ENCODE measurements at regions not wholly inside any gene's neighbourhood (a gene's known extent, or its start where the extent isn't known, plus 50 kb on each side); places are given as distances from the start of the nearest gene placed in this dataset.
A peak's percentile ranks its signal among the peaks of the same experiment; 100 is the strongest.
"Not testable (repeated sequence)": the region's sequence is repeated elsewhere in the genome, so short reads cannot be mapped to it uniquely, and the experiment has no call there.

GRCh38 chr5:125660231-125660895 is 762.8 kb upstream of the GRAMD2B start:
- no peak for DNase-seq

GRCh38 chr5:125661584-125661983 is 761.6 kb upstream of the GRAMD2B start:
- no peak for DNase-seq

- peak; percentile 99 for DNase-seq
Observed at GRCh38 chr5:125668884-125669283, 754.3 kb upstream of the GRAMD2B start.

- no peak for DNase-seq
Observed at GRCh38 chr5:125673359-125673950, 749.8 kb upstream of the GRAMD2B start.

GRCh38 chr5:125679522-125679921 is 743.7 kb upstream of the GRAMD2B start:
- no peak for DNase-seq

GRCh38 chr5:125683669-125684068 is 739.5 kb upstream of the GRAMD2B start:
- DNase-seq = no peak

- DNase-seq = no peak
Observed at GRCh38 chr5:125685771-125686170, 737.4 kb upstream of the GRAMD2B start.

- DNase-seq = not testable (repeated sequence)
Observed at GRCh38 chr5:125691738-125692530, 731.3 kb upstream of the GRAMD2B start.

- DNase-seq = no peak
Observed at GRCh38 chr5:125695996-125696655, 727.1 kb upstream of the GRAMD2B start.

- no peak for DNase-seq
Observed at GRCh38 chr5:125696762-125697161, 726.4 kb upstream of the GRAMD2B start.

GRCh38 chr5:125698420-125698819 is 724.8 kb upstream of the GRAMD2B start:
- no peak for DNase-seq

GRCh38 chr5:125699860-125700259 is 723.3 kb upstream of the GRAMD2B start:
- peak; percentile 75 for DNase-seq

GRCh38 chr5:125700380-125700861 is 722.8 kb upstream of the GRAMD2B start:
- DNase-seq = peak; percentile 96

GRCh38 chr5:125703616-125704015 is 719.6 kb upstream of the GRAMD2B start:
- DNase-seq = no peak

- DNase-seq = no peak
Observed at GRCh38 chr5:125704888-125705287, 718.3 kb upstream of the GRAMD2B start.

GRCh38 chr5:125708583-125708982 is 714.6 kb upstream of the GRAMD2B start:
- no peak for DNase-seq

GRCh38 chr5:125710745-125711144 is 712.5 kb upstream of the GRAMD2B start:
- DNase-seq = no peak

- no peak for DNase-seq
Observed at GRCh38 chr5:125712397-125712796, 710.8 kb upstream of the GRAMD2B start.

GRCh38 chr5:125713109-125713805 is 710.0 kb upstream of the GRAMD2B start:
- DNase-seq = no peak

- DNase-seq = peak; percentile 98
Observed at GRCh38 chr5:125715216-125715615, 708.0 kb upstream of the GRAMD2B start.

GRCh38 chr5:125717209-125717608 is 706.0 kb upstream of the GRAMD2B start:
- DNase-seq = no peak

GRCh38 chr5:125719681-125720347 is 703.4 kb upstream of the GRAMD2B start:
- DNase-seq = peak; percentile 99
